Right lobe of liver (tissue), 4 donors: ENCODE measurements at regions not wholly inside any gene's neighbourhood (a gene's known extent, or its start where the extent isn't known, plus 50 kb on each side); places are given as distances from the start of the nearest gene placed in this dataset.

Experiments used
- POLR2A ChIP-seq: fragments of 450-650 bp; IDR thresholded peaks from one replicate; pipeline ENCODE4 v1.6.1; 2017; ENCODE audit warnings: antibody characterized with exemption, mild to moderate bottlenecking
- TF ChIP-seq, protein P1 (sequence below), 4 donors: fragments of 200-600 bp in 3 of 4; fragments of 450-650 bp in 1 of 4; IDR thresholded peaks; one replicate each; pipeline versions ENCODE4 v1.5.1 to v1.8.0; 2016 to 2022; ENCODE audit warnings: antibody characterized with exemption in 4 of 4, mild to moderate bottlenecking in 2 of 4
- donor health status: DM: no; HTN: no; CAD: no.
- donor health status: DM: no; HTN: no; CAD: no.
- donor health status: DM: no; HTN: yes; CAD: no.

DNA sequence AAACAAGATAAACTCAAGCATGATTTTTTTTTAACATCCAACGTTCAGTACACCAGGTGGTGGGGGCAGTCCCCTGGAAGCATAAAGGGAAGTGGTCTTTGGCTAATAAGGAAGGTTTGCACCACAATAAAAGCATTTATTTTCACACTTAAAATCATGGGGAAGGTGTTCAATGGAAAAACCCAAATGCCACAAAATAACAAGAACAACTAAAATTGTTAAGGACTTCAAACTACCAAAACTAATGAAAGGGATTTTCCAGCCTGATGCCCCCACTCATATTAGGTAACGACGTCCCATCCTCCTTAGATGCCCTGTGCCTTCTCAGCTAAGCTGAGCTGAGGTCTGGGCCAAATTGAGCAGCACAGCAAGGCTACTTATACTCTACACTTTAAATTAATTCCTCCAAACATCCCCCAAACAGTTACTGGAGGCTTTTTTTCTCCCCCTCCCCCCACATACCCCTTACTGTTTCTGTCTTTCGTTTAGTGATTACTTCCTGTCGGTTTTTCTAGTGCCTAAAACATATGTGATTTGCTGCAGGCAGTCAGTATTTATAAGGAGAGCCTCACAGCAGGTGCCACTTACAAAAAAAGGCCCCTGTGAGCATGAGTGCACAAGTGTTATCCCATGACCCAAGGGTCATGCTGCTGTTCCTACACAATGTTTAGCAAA, 259.7 kb upstream of the ZNF608 start:
- TF ChIP-seq, protein P1, sequence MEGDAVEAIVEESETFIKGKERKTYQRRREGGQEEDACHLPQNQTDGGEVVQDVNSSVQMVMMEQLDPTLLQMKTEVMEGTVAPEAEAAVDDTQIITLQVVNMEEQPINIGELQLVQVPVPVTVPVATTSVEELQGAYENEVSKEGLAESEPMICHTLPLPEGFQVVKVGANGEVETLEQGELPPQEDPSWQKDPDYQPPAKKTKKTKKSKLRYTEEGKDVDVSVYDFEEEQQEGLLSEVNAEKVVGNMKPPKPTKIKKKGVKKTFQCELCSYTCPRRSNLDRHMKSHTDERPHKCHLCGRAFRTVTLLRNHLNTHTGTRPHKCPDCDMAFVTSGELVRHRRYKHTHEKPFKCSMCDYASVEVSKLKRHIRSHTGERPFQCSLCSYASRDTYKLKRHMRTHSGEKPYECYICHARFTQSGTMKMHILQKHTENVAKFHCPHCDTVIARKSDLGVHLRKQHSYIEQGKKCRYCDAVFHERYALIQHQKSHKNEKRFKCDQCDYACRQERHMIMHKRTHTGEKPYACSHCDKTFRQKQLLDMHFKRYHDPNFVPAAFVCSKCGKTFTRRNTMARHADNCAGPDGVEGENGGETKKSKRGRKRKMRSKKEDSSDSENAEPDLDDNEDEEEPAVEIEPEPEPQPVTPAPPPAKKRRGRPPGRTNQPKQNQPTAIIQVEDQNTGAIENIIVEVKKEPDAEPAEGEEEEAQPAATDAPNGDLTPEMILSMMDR (IDR thresholded peaks at IDR 0.05), result no peak
- no peak for TF ChIP-seq POLR2A
